ENCODE measurements at regions not wholly inside any gene's neighbourhood (a gene's known extent, or its start where the extent isn't known, plus 50 kb on each side); places are given as distances from the start of the nearest gene placed in this dataset.

DNA sequence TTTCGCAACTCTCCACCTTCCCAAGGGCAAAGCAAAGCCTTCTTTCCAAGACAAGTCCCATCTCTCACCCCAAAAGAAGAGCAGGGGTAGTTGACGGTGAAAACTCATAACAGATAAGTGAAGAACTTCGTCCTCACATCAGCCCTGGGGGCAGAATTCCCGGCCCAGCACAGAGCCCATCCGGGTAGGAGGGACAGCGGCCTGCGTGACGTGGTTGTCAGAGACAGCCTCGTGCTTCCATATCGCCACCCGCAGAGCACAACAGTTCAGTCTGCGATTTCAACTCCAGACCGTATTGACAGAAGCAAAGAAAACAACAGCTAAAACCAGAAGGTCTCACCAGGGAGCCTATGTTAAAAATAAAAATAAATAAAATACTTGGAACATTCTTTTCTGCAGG lies 273.2 kb downstream of the SYK start:
- TF ChIP-seq CTCF (IDR thresholded peaks at IDR 0.05 in 4 of 5, conservative IDR thresholded peaks at IDR 0.05 in 1 of 5) (no peak), POLR2A (IDR thresholded peaks at IDR 0.05) (no peak)
